Vagina (tissue), 2 donors: ENCODE measurements at regions not wholly inside any gene's neighbourhood (a gene's known extent, or its start where the extent isn't known, plus 50 kb on each side); places are given as distances from the start of the nearest gene placed in this dataset.

ENCODE experiments used
- DNase-seq, 2 donors: peaks; one replicate each; pipeline ENCODE4 v3.0.0-alpha.2; 2017; ENCODE audit errors: extremely low spot score in 2 of 2
- H3K27ac ChIP-seq: fragments of 200-600 bp; sonication (generic); one replicate; pipeline ENCODE4 v1.5.1; 2019
- H3K27me3 ChIP-seq: fragments of 200-600 bp; sonication (generic); one replicate; pipeline ENCODE4 v1.5.1; 2019
- H3K36me3 ChIP-seq, 2 donors: fragments of 200-600 bp; sonication (generic); one replicate each; pipeline ENCODE4 v1.5.1; 2017 to 2019
- H3K4me1 ChIP-seq: fragments of 200-600 bp; sonication (generic); one replicate; pipeline ENCODE4 v1.5.1; 2019
- H3K4me3 ChIP-seq, 2 donors: fragments of 200-600 bp; sonication (generic); 1 replicate in 1 of 2; 2 replicates in 1 of 2; pipeline ENCODE4 v1.5.1; 2016 to 2019
- H3K9me3 ChIP-seq: fragments of 200-600 bp; sonication (generic); one replicate; pipeline ENCODE4 v1.5.1; 2019
- CTCF ChIP-seq, 3 experiments: fragments of 450-650 bp in 2 of 3; fragments of 200-600 bp in 1 of 3; sonication (generic) in 1 of 3; IDR thresholded peaks; one replicate each; pipeline ENCODE4 v1.5.1; 2017 to 2019; ENCODE audit warnings: antibody characterized with exemption in 3 of 3, mild to moderate bottlenecking in 2 of 3, moderate library complexity in 2 of 3
- POLR2A ChIP-seq, 2 donors: fragments of 450-650 bp; IDR thresholded peaks; one replicate each; pipeline ENCODE4 v1.6.1; 2017; ENCODE audit warnings: antibody characterized with exemption in 2 of 2, mild to moderate bottlenecking in 2 of 2, moderate library complexity in 2 of 2
- POLR2AphosphoS5 ChIP-seq, 2 donors: sonication (generic); formaldehyde crosslinking; IDR thresholded peaks; one replicate each; pipeline ENCODE4 v1.9.0; 2017; ENCODE audit warnings: antibody characterized with exemption in 2 of 2, mild to moderate bottlenecking in 2 of 2, low read depth in 1 of 2; ENCODE audit not compliant: insufficient read depth in 1 of 2
- intact Hi-C: fragments of 100-400 bp; cut with DNase I; formaldehyde crosslinking; loops from one replicate; pipeline ENCODE4 v1.15.1; 2023

GRCh38 chr10:91352760-91353159, 57.4 kb upstream of the HECTD2 start:
- TF ChIP-seq POLR2A (IDR thresholded peaks at IDR 0.05) (no peak), CTCF (IDR thresholded peaks at IDR 0.05) (no peak), POLR2AphosphoS5 (IDR thresholded peaks at IDR 0.05; ENCODE audit: insufficient read depth in 1 of 2, low read depth in 1 of 2) (no peak)
- no peak overlapping the region for H3K27ac ChIP-seq
- H3K36me3 ChIP-seq, result no peaks in the 10 kb centered on the region
- H3K27me3 ChIP-seq, result no peaks in the 10 kb centered on the region
- no peak for DNase-seq
- H3K4me1 ChIP-seq, result peaks cover 16% of the 10 kb centered on the region
- H3K4me3 ChIP-seq, result no peak overlapping the region
- intact Hi-C loops, result loop anchor here (5.0 kb wide), 1 partner anchor 1450 kb away; no protein-coding TSS in a partner anchor
- no peaks in the 10 kb centered on the region for H3K9me3 ChIP-seq

- peaks cover 16% of the 10 kb centered on the region for H3K4me1 ChIP-seq
- H3K9me3 ChIP-seq, result no peaks in the 10 kb centered on the region
- no peak for DNase-seq
- no peaks in the 10 kb centered on the region for H3K36me3 ChIP-seq
- H3K27me3 ChIP-seq, result no peaks in the 10 kb centered on the region
- no peak for TF ChIP-seq CTCF (IDR thresholded peaks at IDR 0.05)
- no peak for TF ChIP-seq POLR2AphosphoS5 (IDR thresholded peaks at IDR 0.05; ENCODE audit: insufficient read depth in 1 of 2, low read depth in 1 of 2)
- TF ChIP-seq POLR2A (IDR thresholded peaks at IDR 0.05), result no peak
- intact Hi-C loops, result loop anchor here (5.0 kb wide), 1 partner anchor 1448 kb away; no protein-coding TSS in a partner anchor
- no peak overlapping the region for H3K27ac ChIP-seq
- H3K4me3 ChIP-seq, result no peak overlapping the region
Observed at GRCh38 chr10:91354166-91355075, 55.7 kb upstream of the HECTD2 start.

GRCh38 chr10:91355998-91356397, 54.1 kb upstream of the HECTD2 start:
- intact Hi-C loops, result no loop called here
- DNase-seq, result no peak
- TF ChIP-seq CTCF (IDR thresholded peaks at IDR 0.05) (no peak), POLR2AphosphoS5 (IDR thresholded peaks at IDR 0.05; ENCODE audit: insufficient read depth in 1 of 2, low read depth in 1 of 2) (no peak)
- Histone ChIP-seq H3K4me3 (no peak overlapping the region), H3K27me3 (no peaks in the 10 kb centered on the region), H3K36me3 (no peaks in the 10 kb centered on the region), H3K9me3 (no peaks in the 10 kb centered on the region), H3K4me1 (peaks cover 8% of the 10 kb centered on the region), H3K27ac (no peak overlapping the region)

- intact Hi-C loops, result no loop called here
- Histone ChIP-seq H3K36me3 (no peaks in the 10 kb centered on the region), H3K27ac (no peak overlapping the region), H3K9me3 (no peaks in the 10 kb centered on the region), H3K4me1 (no peaks in the 10 kb centered on the region), H3K4me3 (no peak overlapping the region), H3K27me3 (no peaks in the 10 kb centered on the region)
- no peak for DNase-seq
- TF ChIP-seq POLR2AphosphoS5 (IDR thresholded peaks at IDR 0.05; ENCODE audit: insufficient read depth in 1 of 2, low read depth in 1 of 2) (no peak), CTCF (IDR thresholded peaks at IDR 0.05) (no peak), POLR2A (IDR thresholded peaks at IDR 0.05) (no peak)
Observed at GRCh38 chr10:91357497-91357896, 52.6 kb upstream of the HECTD2 start.
